ENCODE measurements at regions not wholly inside any gene's neighbourhood (a gene's known extent, or its start where the extent isn't known, plus 50 kb on each side); places are given as distances from the start of the nearest gene placed in this dataset.

- TF ChIP-seq KLF6 (CRISPR knock-in tag; IDR thresholded peaks at IDR 0.05) (no peak), SMC3 (IDR thresholded peaks at IDR 0.05; ENCODE audit: low read length) (no peak), KDM1A (CRISPR knock-in tag; IDR thresholded peaks at IDR 0.05) (no peak), HDAC1 (CRISPR knock-in tag; IDR thresholded peaks at IDR 0.05) (no peak), MEIS1 (CRISPR knock-in tag; IDR thresholded peaks at IDR 0.05; ENCODE audit: borderline replicate concordance) (no peak)
- TF ChIP-seq, protein P1, sequence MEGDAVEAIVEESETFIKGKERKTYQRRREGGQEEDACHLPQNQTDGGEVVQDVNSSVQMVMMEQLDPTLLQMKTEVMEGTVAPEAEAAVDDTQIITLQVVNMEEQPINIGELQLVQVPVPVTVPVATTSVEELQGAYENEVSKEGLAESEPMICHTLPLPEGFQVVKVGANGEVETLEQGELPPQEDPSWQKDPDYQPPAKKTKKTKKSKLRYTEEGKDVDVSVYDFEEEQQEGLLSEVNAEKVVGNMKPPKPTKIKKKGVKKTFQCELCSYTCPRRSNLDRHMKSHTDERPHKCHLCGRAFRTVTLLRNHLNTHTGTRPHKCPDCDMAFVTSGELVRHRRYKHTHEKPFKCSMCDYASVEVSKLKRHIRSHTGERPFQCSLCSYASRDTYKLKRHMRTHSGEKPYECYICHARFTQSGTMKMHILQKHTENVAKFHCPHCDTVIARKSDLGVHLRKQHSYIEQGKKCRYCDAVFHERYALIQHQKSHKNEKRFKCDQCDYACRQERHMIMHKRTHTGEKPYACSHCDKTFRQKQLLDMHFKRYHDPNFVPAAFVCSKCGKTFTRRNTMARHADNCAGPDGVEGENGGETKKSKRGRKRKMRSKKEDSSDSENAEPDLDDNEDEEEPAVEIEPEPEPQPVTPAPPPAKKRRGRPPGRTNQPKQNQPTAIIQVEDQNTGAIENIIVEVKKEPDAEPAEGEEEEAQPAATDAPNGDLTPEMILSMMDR (CRISPR knock-in tag; IDR thresholded peaks at IDR 0.05), result no peak
Observed at GRCh38 chr10:129391464-129391863, 75.6 kb upstream of the MGMT start.

Data from HepG2 (cell line).